ENCODE measurements at regions not wholly inside any gene's neighbourhood (a gene's known extent, or its start where the extent isn't known, plus 50 kb on each side); places are given as distances from the start of the nearest gene placed in this dataset.

DNA sequence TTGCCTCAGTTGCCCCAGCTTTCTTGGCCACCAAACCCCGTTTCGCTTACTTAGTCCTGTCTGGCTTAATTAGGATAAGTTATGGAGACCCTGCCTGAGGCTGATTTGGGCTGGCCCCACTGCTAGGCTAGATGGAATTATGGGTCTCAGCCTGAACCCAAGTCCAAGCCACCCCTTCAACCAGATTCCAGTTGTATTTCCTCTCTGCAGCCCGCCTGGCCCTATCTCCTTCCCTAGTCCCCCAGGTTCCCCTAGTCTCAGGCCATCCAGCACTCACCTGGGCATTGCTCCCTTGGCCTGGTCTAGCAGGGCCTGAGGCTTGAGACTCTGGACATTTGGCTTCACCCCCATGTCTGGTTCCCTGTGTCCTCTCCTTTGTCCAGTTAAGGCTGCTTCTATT lies 111.7 kb upstream of the IPO9 start:
- no peak for TF ChIP-seq YY1 (IDR thresholded peaks at IDR 0.05; ENCODE audit: low read depth)
- TF ChIP-seq, protein P1, sequence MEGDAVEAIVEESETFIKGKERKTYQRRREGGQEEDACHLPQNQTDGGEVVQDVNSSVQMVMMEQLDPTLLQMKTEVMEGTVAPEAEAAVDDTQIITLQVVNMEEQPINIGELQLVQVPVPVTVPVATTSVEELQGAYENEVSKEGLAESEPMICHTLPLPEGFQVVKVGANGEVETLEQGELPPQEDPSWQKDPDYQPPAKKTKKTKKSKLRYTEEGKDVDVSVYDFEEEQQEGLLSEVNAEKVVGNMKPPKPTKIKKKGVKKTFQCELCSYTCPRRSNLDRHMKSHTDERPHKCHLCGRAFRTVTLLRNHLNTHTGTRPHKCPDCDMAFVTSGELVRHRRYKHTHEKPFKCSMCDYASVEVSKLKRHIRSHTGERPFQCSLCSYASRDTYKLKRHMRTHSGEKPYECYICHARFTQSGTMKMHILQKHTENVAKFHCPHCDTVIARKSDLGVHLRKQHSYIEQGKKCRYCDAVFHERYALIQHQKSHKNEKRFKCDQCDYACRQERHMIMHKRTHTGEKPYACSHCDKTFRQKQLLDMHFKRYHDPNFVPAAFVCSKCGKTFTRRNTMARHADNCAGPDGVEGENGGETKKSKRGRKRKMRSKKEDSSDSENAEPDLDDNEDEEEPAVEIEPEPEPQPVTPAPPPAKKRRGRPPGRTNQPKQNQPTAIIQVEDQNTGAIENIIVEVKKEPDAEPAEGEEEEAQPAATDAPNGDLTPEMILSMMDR (IDR thresholded peaks at IDR 0.05): no peak
